Fibroblast of gingiva (primary cell): ENCODE measurements at regions not wholly inside any gene's neighbourhood (a gene's known extent, or its start where the extent isn't known, plus 50 kb on each side); places are given as distances from the start of the nearest gene placed in this dataset.

Experiments
- DNase-seq: peaks from one replicate; pipeline ENCODE4 v3.0.0-alpha.2; 2011; ENCODE audit warnings: low read depth

- DNase-seq = no peak
Measured at GRCh38 chr7:42372479-42372878, 135.5 kb upstream of the GLI3 start.

DNA sequence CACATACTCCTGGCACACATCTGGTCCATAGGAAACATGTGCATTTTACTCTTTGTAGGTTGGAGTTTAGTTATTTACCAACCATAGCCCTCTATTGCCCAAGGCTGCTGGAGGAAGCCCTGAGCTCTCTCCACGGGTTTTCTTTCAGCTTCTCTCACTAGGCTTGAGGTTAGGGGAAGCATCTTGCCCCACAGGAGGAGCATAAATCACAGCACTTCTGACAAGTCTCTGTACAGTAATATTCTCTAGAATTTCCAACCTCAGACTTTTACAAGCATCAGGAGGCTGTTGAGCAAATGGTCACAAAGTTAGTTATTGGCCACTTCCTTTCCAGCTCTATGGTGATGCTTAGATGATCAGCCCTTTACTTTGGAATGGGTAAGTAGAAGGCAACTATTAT, 122.9 kb upstream of the GLI3 start:
- DNase-seq = no peak

- no peak for DNase-seq
Measured at GRCh38 chr7:42351316-42351935, 114.4 kb upstream of the GLI3 start.

DNA sequence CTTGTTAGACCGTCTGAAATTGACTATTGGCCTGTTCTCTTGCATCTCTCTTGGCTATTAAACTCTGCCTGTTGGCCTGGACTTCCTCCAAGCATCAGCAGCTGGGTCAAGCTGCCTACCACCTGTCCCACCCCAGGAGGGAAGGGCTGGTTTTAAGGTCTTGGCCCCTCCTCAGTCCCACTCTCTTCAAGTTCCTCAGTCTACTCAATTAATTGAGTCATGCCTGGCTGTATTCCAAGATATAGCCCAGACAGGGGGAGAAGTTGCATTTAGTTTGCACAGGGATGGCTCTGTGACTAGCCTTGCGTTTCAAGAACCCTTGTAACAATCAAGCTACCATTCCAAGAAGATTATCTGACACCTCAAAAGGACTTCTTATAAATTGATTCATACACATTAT, 113.8 kb upstream of the GLI3 start:
- DNase-seq = no peak

DNA sequence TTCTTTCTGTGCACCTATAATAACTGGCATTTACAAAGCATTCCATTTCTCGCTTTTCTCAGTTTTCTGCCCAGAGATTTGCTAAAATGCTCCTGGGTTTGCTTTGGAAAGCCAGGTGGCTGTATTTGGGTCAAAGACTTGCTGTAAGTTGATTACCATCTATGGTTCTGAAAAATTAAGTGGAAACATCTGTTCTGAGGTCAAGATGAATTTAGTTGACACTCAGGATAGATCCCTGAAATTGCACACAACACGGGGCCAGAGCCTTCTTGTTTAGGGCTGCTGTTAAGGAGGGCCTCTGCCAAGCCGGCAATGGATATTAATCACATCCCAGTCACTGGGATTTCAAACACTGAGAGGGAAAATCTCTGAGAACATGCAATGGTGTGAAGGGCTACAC, 111.6 kb upstream of the GLI3 start:
- peak; percentile 45 for DNase-seq

- DNase-seq = no peak
Measured at GRCh38 chr7:42348071-42348470, 111.1 kb upstream of the GLI3 start.

DNA sequence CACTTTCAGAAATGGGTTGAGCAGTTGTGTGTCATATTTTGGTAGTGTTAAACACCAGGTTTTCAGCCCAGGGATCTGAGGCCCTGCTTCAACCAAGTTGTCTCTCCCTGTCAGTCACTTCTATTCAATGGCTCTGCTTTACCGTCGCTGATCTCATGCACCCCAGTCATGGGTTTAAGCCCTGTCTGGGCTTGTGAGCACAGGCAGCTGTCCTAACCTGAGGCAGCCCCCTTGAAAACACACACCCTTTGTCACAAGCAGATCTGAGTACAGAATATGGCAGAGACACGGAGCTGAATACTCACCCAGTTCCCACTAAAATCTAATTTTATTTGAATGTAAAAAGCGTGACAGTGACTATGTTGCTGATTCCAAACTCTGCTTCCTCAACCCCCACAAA, 110.6 kb upstream of the GLI3 start:
- no peak for DNase-seq

GRCh38 chr7:42345478-42346299, 108.7 kb upstream of the GLI3 start:
- DNase-seq = peak; percentile 30

DNA sequence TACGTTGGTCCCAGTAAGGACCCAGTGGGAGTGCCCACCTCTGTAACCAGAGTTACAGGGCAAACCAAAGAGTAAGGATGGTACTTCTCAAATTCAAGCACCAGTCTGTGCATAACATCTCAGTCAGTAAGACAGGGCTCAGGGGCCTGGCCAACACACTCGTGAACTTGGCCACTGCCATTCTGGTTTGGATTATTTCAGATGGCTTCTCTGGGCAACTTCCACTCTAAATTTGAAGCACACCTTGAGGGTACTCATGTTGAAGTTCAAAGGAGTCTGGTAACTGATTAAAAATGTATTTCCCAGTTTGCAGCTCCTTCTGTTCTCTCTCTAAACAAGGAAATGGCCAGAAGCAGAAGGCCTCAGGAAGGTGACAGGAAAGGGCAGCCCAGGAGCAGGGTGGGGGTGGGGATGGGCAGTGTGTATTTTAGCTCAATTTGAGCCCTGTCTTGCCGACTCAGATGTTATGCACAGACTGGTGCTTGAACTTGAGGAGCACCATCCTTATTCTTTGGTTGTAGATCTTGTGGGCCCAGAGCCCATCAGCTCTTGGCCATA, 107.3 kb upstream of the GLI3 start:
- no peak for DNase-seq

DNA sequence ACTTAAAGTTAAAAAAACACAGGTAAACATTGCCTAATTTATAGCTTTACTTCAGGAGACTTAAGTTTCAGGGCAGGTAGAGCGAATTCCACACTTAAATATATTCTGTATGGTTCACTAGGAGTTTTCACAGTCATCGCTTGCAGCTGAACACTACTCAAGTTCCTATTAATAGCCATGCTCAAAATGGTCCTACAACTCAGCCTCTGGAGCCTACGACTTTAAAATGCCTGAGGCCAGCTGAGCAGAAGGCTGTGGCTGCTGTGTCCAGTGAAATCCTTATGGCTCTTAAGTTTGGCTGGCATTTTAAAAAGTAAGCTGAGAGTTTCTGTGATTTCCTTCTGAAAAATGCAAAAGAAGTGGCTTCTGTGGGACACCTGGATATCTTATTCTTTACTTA, 105.4 kb upstream of the GLI3 start:
- DNase-seq = no peak

DNA sequence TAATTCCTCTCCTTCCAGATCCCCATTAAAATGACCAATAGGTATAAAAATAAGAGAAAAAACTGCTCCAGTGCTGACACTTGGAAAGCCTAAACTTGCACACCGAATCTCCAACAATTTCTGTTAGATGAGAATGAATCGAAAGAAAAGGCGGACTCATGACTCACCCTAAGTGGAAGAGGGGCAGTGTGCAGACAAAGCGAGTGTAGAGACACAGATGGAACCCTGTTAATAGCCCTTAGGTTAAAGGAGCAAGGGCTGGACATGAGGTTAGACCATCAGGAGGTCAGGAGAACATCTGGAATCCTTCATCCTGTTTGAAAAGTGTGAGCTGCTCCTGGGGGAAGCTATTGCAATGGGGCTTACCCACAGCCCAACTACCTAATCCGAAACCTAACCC, 103.4 kb upstream of the GLI3 start:
- DNase-seq = no peak

- DNase-seq = peak; percentile 65
Measured at GRCh38 chr7:42338916-42339540, 102.0 kb upstream of the GLI3 start.

GRCh38 chr7:42338231-42338915, 101.4 kb upstream of the GLI3 start:
- peak; percentile 85 for DNase-seq

GRCh38 chr7:42337225-42337905, 100.4 kb upstream of the GLI3 start:
- DNase-seq = no peak

GRCh38 chr7:42332605-42333222, 95.7 kb upstream of the GLI3 start:
- no peak for DNase-seq

GRCh38 chr7:42319631-42320030, 82.6 kb upstream of the GLI3 start:
- DNase-seq = no peak

DNA sequence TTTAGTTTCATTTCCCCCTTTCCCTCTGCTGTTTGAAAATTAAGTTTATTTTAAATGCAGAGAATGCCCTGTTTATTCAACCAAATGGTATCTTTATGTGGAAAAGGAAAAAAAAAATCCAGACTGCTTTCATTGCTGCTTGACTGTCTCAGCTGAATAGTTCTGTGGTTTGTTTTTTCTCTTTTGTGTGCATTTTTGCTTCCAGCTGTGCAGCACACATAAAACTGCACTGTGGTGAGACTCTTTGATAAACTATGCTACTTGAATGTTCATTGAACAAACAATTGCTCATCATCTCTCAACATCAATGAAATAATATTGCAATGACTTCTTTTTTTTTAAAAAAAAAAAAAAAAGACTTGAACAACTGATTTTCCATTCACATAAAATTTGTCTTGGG, 78.6 kb upstream of the GLI3 start:
- peak; percentile 34 for DNase-seq

DNA sequence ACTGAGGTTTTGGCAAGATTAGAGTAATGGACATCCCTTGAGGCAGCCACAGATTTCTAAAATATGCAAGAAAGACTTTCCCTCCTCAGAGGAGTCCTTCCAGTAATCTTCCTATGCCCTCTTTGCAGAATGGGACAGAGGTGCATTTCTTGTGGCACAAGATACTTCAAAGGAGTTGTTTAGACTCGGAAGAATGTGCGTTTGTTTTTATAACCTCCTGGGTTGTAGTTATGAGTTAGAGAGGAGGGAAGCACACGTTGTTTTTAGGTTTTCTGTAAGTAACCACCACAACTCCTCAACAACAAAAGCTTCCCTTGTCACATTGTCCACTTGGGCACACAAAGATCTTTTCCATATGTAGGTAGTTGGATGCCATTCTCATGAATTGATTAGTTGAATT, 78.1 kb upstream of the GLI3 start:
- peak; percentile 29 for DNase-seq

DNA sequence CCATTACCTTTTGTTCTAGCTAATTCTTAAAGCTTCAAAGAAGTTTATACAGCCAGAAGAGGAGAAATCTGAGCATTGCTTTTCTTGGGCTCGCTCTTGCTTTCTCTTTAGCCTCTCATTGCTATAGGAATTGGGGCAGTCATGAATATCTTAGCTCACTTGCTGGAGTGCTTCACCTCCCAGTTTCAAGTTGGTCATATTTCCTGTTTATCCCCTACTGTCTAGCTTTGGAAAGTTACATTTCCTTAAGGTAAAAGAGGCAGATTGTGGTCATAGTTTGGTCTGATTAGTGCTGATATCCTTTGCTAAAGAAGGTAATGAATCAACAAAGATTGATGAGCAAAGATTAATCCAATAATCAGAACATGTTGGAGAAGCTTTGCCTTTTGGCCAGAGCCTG, 77.7 kb upstream of the GLI3 start:
- no peak for DNase-seq

DNA sequence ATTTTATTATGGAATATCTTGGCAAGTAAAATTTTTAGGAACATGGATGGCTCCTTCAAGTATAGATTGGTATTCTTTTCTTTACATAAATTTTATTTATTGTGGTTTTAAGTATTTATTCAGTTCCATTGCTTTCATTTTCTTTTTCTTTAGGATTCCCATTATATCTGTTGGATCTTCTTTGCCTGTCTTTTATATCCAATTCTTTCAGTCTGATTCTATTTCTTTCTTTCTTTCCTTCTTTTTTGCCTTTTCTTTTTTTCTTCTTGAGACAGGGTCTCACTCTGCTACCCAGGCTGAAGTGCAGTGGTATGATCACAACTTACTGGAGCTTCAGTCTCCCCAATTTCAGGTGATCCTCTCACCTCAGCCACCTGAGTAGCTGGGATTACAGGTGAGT, 74.2 kb upstream of the GLI3 start:
- DNase-seq = no peak

DNA sequence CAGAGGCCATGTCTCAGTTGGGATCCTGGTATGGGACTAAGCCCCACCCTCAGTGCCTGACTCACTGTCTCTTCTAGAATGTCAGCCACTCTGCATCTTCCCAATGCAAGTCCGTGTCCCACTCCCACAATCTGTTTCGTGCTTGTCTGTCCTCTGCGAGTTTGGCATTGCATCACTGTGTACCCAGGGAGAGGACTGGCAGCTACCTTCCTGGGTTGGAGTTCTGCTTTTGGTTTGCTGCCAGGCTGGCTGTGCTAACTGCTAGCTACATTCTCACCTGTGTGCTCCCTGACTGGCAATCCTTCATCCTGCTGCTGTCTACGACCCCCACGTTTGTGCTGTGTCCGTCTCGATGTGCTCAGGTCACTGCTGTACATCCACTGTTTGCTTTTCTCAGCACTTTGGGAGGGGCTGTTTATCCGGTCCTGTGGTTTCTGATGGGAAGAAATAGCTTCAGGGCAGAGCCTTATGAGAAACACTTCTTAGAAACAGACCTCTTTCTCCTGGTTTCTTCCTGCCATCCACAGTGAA, 56.0 kb upstream of the GLI3 start:
- DNase-seq = no peak
